GM18519 (cell line): ENCODE measurements at regions not wholly inside any gene's neighbourhood (a gene's known extent, or its start where the extent isn't known, plus 50 kb on each side); places are given as distances from the start of the nearest gene placed in this dataset.
"Not testable (repeated sequence)": the region's sequence is repeated elsewhere in the genome, so short reads cannot be mapped to it uniquely, and the experiment has no call there.

Experiments used
- ATAC-seq: cut with Tn5 transposase; IDR thresholded peaks from one replicate; pipeline ENCODE4 v1.9.1; 2021; ENCODE audit warnings: mild to moderate bottlenecking, moderate library complexity; ENCODE audit not compliant: unreplicated experiment, low FRiP score

DNA sequence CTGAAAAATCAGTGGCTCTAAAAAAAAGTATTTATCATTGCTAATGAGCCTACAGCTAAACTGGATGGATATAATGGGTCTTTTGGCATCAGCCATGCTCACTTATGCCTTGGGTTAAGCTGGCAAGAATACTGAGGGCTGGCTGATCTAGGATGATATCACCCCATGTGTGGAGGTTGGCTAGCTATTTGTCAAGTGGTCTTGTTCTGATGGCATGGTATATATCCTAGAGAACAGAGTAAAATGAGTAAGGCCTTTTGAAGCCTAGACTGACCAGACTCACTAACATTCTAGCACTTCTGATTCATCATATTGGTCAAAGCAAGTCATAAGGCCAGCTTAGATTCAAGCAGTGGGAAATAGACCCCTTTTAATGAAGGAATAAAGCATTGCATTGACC lies 383.0 kb downstream of the SLITRK1 start:
- ATAC-seq: no peak

DNA sequence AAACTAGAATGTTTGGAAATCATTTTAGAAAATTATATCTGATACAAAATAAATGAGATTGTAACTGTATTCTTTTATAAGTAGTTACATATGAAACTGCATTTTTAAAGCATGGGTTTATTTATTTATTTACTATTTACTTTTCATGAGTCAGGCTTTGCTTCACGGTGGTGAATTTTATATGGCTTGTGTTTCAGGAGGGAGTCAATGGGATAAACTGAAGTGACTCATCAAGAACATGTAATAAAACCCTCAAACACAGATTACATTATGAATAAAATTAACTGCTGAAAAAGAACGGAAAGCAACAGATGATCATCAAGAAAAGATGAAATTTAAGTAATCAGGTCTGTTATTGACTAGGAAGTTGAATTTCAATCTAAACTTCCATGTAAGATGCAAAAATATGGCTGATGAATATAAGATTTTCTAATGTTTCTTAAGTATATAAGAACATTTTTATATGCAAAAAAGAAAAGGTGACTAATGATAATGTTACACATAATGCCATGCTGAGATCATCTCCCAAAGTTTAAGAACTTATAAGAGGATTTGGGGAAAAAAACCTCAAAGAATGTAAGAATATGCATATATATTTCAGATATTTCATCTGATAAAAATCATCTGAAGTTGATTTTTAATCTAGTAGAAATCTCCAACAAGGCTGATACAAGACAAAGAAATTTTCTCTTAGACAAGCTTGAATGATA lies 383.6 kb downstream of the SLITRK1 start:
- ATAC-seq: no peak

DNA sequence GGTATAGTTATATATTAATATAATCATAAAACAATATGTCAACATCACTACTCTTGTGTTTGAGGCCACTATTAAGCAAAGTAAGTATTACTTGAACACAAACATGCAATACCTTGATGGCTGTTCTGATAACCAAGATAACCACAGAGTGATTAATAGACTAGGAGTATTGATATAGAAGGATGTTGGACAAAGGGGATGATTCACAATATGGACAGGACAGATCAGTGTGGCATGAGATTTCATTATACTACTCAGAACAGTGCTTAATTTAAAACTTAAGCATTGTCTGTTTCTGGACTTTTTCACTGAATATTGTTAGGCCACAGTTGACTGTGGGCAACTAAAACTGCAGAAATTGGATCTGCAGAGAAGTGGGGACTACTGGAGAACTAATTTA lies 384.2 kb downstream of the SLITRK1 start:
- no peak for ATAC-seq

DNA sequence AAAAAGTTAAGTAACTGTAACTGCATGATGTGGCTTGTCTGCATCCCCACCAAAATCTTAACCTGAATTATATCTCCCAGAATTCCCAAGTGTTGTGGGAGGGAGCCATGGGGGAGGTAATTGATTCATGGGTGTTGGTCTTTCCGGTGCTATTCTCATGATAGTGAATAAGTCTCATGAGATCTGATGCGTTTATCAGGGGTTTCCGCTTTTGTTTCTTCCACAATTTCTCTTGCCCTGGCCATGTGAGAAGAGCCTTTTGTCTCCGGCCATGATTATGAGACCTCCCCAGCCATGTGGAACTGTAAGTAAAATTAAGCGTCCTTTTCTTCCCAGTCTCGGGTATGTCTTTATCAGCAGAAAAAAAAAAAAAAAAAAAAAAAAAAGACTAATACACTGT lies 385.8 kb downstream of the SLITRK1 start:
- ATAC-seq: no peak

DNA sequence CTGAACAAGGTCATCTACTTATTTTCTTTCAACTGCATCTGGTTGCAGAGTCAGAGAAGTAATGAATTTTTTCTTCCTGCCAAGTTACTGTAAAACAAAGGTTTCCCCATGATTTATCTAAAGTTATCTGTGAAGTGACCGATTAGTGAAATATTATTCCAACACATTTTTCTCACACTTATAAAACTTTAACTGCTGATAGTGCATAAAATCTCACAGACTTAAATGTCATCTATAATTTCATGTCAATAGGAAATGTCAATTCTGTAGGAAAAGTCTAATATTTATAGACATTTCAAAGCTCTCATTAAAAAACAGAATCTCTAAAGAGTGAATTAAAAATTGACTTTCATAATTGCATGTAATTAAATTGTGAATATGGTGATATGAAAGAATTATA lies 397.2 kb downstream of the SLITRK1 start:
- ATAC-seq: no peak

DNA sequence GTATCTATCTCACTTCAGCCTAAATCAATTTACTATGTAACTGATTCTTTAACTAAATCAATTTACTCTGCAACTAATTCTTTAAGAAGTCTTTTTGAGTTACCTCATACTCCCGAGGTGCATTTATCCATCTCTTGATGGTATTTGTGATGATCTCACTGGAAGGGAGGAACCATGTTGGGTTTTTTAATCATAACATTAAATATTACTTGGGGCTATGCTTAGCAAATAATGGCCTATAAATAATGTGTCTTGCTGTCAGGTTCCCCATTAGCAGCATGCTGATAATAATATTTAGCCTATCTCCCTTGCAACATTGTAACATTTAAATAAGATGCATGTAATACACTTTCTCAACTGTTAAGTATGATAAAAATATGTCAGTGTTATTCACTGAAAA lies 411.3 kb downstream of the SLITRK1 start:
- no peak for ATAC-seq

DNA sequence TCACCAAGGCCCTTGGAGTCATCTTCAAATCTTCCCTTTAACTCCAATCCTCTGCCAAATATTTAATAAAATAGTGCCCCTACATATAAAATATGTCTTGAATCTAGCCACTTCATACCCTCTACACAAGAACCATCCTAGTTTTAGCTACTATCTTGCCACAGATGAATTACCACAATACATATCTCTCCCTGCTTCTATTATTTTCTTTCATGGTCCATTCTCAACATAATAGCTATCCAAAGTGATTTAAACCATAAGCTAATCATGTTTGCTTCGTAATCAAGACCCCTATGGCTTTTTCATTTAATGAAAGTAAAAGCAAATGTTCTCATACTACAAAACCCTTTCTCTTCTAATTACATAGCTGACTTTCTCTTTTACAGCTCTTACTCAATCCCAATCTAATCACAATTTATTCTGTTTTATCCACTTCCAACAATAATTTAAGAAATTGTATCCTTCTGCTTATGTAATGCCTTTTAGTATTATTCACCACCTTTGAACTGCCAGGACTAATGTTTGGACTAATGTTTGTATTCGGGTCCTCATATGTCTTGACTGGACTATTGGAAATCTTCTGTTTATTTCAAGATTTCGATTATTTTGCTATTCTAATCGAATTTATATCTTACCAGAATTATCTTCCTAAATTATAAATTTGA lies 412.0 kb downstream of the SLITRK1 start:
- ATAC-seq: no peak

DNA sequence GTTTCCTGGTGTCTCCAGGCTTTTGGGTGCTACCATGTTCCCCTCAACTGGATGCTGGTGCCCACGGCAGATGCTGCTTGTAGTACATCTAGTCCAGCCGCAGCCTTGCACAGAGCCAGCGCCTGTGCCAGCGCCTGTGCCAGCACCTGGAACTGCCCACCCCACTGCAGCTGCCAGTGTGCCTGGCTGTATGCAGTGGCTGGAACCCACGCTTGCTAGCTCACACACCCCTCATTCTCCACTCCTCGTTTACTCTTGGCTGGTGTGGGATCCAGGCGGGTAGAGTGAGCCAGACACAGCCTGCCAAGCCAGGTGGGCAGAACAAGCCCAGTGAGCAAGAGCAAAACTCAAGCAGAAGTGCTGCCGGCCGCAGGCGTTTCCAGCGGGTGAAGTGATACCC lies 428.6 kb downstream of the SLITRK1 start:
- ATAC-seq: no peak

DNA sequence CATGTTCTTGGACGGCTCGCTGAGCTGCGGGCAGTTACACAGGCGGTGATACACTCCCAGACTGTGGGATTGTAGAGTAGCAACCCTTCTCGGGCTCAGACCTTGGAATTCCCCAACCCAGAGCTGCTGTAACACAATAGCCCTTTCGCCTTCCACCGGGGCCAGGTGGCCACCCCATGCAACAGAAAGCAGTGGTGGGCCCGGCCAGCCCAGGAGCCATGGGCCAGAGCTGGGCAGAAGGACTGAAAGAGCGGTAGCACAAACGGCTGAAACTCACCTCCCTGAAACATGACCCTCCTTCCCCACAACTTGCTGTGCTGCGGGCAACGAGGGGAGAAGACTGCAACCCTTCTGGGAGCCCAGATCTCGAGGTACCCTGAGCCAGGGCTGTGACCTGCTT lies 429.0 kb downstream of the SLITRK1 start:
- no peak for ATAC-seq

DNA sequence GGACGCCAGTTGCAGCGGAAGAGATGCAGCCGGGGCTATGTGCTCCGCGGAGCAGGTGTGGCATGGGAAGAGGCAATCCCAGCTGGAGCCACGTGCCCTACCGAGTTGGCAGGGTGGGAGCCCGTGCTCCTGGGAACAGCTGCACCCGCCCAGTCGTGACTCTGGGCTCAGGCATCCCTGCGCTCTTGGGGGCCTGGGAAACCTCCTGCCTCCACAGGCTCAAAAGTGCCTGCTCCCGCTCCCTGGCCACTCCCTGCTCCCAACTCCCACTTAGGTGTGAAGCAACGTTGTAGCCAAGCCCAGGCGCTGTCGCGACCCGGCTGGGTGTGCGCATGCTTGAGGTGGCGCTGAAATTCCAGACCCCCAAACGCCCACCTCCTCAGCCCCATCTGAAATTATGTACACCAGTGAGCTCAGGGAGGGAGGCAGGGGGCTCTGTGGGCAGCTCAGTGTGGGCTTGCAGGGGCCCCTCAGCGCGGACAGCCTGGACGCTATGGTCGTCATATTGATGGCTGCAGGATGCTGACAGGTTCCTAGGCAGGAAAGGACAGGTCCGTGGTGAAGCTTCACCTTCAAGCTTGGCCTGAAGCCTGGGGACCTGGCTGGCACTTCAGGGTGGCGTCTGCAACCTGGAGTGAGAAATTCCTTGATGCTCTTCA lies 429.9 kb downstream of the SLITRK1 start:
- no peak for ATAC-seq

DNA sequence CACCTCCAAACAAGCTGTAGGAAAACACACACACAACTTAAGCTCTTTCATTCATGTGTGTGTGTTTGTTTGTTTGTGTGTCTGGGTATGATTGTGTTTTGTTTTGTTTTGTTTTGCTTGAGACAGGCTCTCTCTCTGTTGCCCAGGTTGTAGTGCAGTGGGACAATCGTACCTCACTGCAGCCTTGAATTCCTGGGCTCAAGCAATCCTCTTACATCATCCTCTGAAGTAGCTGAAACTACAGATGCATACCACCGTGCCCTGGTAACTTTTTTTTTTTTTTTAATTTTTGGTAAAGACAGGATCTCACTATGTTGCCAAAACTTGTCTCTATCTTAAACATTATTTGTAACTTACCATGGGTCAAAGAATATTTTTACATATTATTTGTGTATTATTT lies 431.7 kb downstream of the SLITRK1 start:
- ATAC-seq: no peak

DNA sequence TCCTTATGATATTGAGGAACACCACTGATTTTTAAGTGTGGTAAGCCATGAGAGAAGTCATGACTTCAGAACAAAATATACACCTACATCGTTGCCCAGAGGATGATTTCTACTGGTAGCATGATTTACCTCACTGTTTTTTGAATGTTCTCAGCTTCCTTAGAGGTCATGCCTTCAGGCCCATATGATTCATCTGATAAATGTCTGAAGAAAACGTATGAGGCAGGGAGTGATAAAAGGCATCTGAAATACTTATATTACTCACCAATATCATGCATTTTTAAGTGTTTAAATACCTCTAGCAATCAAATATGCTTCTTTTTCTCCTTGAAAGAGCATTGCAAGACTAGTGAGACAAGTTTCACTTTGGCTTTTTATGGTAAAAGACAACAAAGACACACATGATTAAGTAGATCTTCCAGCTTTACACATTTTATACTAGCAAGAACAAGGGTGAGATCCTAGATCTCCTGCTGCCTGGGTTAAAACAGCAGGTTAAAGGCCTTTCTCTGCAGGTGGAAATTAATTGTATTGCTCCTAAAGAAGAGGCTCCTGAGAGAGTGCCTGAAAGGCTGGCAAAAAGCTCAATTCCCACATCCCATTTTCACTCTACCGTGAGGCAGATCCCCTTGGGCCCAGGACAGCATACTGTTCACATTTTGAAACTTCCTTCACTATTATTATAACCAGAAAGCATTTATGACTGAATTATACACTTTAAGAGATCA lies 432.4 kb downstream of the SLITRK1 start:
- no peak for ATAC-seq

DNA sequence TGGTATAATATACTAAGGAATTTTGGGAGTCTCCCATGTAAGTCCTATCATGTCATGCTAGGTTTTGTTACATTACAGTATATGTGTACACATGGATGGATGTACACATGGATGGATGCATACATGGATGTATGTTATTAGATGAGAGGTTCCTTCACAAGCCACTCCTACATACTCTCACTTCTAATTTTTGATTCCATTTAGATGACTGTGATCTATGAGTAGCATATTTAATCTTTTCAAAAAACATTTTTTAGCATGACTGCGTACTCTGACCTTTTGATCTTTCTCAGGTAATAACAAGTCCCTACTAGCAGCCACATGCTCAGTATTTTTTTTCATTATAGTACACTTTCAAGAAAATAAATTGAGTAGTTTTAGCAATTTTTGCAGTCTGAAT lies 441.8 kb downstream of the SLITRK1 start:
- no peak for ATAC-seq

DNA sequence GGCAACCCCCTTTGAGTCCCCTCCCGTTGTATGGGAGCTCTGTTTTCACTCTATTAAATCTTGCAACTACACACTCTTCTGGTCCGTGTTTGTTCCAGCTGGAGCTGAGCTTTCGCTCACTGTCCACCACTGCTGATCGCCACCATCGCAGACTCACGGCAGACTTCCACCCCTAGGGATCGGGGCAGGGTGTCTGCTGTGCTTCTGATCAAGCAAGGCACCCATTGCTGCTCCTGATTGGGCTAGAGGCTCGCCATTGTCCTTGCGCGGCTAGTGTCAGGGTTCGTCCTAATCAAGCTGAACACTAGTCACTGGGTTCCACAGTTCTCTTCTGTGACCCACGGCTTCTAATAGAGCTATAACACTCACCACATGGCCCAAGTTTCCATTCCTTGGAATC lies 442.8 kb downstream of the SLITRK1 start:
- ATAC-seq: not testable (repeated sequence)

DNA sequence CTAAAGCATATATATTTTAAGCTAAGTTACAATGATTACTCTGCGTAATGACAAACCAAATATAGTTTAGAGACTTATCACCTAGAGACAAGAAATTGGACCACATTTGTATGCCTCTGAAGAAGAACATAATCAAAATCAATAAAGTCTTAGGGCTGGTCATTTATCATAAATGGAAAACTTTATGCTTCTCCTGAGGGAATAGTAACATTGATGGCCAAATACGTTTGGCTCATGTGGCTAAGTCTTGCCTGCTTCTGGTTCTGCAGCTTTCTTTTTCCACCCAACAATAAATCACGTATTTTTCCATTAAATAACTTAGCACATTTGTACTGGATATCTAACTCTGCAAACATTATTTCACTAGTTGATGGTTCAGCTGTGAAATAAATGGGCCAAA lies 458.4 kb downstream of the SLITRK1 start:
- ATAC-seq: no peak

DNA sequence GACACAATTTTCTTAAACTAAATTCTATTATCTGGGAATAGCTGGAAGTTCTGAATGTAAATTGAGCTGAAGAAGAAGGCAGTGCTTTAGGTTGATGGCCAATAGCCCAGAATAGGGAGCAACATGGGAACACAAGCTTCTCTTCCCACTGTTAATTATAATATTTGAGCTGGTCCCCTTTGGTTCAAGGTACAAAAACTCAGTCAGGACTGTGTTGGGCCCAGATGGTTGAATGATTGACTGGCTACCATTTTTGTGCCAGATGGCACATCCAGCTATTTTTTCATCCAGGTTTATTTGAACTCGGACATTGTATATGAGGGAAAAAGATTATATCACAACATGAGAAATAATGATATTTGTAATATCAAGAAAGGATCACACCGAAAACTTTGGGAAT lies 458.9 kb downstream of the SLITRK1 start:
- ATAC-seq: no peak

DNA sequence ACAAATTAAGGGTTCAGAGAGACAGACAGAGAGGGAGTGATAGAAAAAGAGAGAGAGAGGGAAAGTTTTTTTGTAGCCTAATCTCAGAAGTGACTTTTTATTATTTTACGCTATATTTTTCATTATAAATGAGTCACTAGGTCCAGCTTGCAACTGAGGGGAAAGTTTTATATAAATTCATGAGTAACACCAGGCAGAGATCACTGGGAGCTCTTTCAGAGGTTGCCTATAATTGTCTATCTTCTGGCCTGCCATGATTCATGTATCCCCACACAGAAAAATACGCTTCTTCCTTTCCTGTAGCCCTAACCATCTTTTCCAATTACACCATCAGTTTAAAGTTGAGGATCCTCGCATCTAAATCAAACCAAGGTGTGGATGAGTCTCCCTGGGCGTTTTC lies 467.9 kb downstream of the SLITRK1 start:
- ATAC-seq: no peak

DNA sequence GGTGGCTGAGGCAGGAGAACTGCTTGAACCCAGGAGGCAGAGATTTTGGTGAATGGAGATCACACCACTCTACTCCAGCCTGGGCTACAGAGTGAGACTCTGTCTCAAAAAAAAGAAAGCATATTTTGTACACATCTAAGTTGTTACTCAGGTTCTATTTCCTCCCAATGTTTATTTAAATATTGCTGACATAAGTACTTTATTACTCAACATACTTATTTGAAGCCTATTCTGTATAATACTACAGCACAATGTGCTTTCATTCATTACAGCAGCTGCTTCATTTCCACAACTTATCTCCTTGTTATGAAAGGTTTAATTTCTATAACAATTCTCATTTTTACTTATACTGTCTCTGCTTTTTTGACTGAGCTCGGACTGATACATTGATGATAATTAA lies 495.7 kb downstream of the SLITRK1 start:
- ATAC-seq: no peak

DNA sequence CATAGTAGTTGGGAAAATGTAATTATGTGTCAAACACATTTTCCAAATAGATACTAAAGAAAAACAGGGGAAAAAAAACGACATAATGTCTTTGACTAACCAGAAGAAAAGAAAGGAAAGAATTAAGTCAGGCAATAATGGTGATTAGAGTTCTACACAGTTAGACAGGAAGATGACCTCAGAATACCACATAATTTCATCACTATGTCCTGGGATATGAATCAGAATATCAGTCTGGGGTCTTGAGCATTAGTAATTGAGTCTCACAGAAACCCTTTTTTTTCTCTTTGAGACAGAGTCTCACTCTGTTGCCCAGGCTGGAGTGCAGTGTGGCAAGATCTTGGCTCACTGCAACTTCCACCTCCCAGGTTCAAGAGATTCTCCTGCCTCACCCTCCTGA lies 503.4 kb downstream of the SLITRK1 start:
- no peak for ATAC-seq

DNA sequence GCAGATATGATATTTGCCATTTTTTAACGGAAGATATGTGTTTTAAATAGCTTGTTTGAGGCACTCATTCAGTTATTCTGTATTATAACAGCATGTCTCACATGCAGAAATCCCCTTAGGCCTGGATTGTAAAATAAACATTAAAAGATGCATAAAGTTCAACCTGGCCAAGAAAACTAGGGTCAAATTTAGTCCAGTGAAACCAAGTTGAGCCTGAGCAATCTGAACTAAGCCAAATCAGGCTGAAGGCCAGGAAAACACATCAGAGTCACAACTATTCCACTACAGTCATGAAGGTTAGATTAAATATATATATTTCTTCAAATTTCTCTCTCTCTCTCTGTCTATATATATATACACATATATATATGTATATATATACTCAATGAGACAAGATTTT lies 504.8 kb downstream of the SLITRK1 start:
- ATAC-seq: no peak

DNA sequence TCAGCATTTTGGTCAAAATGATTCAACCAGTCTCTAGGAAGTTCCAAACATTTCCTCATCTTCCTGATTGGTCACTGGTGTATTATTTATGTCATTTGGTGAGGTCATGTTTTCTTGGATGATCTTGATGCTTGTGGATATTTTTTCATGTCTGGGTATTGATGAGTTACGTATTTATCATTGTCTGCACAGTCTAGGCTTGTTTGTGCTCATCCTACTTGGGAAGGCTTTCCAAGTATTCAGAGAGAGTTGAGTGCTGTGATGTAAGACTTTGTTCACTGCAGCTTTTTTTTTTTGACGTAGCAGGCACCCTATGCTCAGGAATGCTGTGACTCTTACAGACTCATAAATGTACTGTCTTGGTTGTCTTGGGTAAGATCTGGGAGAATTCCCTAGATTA lies 509.5 kb downstream of the SLITRK1 start:
- no peak for ATAC-seq
